ENCODE measurements at regions not wholly inside any gene's neighbourhood (a gene's known extent, or its start where the extent isn't known, plus 50 kb on each side); places are given as distances from the start of the nearest gene placed in this dataset.

DNA sequence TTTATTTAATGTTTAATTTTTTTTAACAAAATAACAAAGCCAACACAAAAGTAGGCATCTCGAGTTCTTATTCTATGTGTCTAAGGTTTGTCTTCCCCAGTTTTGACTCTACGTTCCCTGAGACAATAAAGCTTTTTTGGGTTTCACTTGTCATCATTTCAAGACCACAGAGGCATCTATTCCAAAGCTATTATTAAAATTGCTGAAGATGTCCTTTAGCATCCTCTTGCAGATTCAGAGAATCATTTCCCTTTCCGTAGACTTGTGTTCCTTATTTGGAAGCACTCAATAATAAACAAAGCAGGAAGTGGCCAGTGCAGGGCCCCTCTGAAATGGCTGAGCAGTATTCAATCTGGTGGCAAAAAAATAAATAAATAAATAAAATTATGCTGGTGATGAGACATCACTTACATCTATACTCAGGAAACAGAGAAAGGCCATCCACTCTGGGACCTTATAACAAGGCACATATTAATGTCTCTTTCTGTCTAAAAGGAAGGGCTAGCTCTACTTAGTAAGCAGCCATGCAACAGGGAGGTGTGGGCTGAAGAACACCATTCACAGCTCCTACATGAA lies 362.3 kb downstream of the WDR72 start:
- DNase-seq: no peak

- DNase-seq: no peak
Observed at GRCh38 chr15:53395871-53396270, 363.6 kb downstream of the WDR72 start.

- no peak for DNase-seq
Observed at GRCh38 chr15:53390549-53390948, 368.9 kb downstream of the WDR72 start.

- no peak for DNase-seq
Observed at GRCh38 chr15:53389271-53390037, 370.0 kb downstream of the WDR72 start.

DNA sequence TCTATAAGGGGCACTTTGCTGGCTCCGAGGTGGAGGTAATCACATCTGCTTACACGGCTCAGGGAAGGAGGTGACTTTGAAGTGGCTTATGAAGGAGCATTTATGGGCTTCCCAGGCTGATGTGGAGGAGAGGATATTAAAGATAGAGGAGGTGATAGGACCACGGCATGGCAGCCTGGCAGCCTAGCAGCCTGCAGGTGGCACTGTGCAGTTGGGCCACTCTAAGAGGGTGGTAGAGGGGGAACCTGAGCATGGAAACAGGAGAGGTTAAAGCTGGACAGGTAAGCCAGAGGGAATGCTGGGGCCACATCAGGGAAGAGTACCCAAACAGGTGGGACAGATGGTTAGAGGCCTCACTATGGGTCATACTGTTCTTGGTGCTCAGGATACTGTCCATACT lies 375.0 kb downstream of the WDR72 start:
- no peak for DNase-seq

DNA sequence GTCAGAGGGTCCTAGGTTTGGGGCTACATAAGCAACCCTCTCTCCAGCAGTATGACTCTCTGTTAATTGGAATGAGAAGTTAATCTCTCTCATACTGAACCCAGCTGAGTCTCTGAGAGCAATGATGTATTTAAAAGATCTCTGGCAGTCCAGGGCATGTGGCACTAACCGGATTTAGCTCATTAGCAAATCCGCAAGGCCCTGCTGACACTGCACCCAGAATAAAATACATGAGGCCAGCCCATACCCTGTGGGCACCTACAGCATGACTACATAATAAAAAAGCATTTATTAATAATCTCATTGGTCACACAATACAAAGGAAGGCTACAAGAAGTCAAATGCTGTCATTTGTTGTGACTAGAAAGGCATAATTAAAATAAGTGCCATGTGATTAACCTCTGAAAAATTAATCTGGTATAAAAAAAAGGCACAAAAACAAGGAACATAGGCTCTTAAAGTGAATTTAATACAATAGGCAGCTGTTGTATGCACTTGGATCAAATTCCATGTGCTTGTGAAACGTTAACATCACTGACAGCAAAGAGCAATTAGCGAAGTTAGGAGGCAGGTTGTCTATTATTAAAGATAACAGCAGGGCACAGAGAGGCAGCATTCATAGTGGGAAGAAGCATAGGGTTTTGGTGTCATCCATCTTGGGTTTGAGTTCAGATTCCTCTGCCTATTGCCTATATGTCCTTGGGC lies 381.2 kb downstream of the WDR72 start:
- no peak for DNase-seq

DNA sequence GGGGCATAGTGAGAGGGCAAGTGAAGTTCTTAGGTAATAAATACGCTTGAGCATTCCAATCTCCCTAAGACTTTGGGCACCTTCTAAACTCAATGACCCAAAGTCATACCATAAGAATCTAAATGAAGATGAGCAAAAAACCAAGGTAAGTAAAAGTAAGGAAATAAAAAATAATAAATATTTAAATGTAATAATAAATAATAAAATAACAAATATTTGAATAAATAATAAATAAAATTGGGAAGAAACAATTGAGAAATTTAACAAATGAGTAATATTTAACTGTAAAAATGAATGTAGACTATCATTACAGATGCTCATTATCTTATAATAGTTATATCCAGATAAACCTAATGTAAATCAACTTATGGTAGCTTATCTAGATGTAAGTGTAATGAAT lies 391.7 kb downstream of the WDR72 start:
- no peak for DNase-seq

GRCh38 chr15:53360881-53361280 lies 398.6 kb downstream of the WDR72 start:
- DNase-seq: no peak

- no peak for DNase-seq
Observed at GRCh38 chr15:53359038-53359437, 400.4 kb downstream of the WDR72 start.

- no peak for DNase-seq
Observed at GRCh38 chr15:53354874-53355273, 404.6 kb downstream of the WDR72 start.

DNA sequence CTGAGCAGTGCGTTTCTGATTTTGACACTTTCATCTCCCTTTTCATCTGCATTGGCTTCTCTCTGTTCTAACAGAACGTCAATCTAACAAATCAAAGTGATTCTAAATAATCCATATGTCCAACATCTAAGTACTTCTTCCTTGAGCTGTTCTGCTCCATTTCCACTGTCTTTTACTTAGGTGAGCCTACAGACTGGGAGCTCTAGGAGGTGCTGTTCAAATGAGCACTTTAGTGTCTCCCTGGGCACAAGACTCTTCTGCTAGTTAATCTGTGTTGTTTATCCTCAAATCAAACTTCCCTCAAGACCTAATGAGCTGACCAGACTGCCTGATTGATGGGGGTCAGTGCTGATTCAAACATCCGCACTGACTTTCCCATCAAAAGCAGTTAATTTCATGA lies 408.1 kb downstream of the WDR72 start:
- no peak for DNase-seq

DNA sequence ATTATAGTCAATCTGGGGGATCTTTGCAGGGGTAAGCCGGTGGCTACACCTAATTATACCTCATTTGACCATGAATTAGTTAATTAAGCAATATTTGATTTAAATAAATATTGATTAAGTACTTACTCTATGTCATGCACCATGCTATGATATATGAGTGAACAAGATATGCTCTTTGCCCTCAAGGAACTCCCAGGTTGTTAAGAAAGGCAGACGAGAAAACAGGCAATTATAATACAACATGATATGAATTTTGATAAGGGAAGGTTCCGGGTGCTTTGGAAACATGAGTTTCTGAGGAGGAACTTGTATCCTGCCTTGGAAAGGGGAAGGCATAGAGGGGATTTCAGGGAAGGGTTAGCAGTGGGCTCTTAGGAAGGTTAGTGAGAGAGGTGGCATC lies 412.9 kb downstream of the WDR72 start:
- no peak for DNase-seq

DNA sequence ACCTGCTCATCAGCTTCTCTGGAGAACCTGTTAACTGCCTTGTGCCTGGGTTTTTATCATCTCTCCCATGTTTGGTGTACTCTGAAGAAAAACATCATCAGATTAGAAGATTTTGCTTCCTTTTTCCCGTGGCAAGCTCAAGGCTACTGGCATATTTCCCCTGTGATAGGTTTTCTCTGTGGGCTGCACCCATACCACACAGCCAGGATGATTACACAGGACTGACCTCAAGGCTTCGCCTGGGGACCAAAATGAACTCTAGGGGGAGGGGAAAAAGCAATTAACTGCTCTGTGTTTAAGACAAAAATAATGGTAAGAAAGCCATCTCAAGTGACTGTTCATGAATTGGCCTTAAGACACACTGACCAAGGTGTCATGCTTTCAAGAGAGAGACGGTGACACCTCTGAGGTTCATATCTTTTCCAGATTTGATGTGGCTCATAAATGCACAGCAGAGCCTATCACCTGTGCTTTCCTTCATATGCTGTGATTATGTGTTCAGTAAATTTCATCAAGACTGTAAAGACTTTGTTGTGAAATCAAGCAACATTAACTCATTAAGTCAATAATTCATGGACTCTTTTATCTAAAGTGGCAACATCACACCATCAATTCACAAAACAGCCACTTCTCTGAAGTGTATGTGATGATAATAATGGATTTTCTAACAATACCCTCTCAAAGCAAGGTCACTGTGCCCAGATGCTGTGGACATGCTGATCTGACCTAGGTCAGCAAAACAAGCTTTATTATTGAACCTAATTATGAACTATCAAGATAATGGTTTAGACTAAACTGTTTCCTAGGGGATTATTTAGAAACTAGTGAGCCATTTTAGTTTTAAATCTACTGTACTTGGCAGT lies 427.9 kb downstream of the WDR72 start:
- DNase-seq: no peak

GRCh38 chr15:53328341-53328740 lies 431.1 kb downstream of the WDR72 start:
- no peak for DNase-seq

DNA sequence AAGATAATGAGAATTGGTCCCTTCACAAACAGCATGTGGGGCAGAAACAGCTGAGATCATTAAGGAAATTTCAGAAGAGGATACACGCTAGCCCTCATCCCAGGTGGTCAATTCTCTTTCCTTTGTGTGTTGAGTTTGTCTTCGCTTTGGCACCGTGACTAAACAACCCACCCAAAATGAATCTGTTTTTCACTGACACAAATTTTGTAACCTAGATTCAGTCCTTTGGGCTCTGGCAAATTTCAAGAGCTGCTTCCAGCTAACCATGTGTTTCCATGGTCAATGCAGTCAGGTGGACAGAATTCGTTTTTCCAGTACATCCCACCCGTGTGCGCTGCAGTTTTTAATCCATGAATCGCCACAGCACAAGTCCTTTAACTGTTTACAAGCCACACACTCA lies 435.4 kb downstream of the WDR72 start:
- DNase-seq: no peak

GRCh38 chr15:53323191-53323590 lies 436.3 kb downstream of the WDR72 start:
- DNase-seq: no peak

GRCh38 chr15:53320816-53321215 lies 438.6 kb downstream of the WDR72 start:
- no peak for DNase-seq

DNA sequence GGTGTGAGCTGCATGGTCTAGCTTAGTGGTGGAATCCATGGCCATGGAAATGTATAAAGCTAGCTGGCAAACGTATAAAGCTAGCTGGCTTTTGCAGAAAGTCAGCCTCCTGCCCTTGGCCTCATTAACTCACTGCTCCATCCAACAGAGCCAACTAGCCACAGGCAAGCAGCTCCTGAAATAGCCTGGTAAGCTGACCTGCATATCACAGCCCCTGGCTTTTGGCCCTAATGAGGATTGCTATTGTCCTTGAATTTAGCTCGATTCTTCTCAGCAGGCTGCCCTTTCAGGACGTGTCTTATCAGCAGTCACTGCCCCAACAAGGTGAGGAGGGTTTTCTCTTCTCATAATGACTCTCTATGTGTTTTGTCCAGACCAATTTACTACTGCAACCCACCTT lies 446.8 kb downstream of the WDR72 start:
- no peak for DNase-seq

DNA sequence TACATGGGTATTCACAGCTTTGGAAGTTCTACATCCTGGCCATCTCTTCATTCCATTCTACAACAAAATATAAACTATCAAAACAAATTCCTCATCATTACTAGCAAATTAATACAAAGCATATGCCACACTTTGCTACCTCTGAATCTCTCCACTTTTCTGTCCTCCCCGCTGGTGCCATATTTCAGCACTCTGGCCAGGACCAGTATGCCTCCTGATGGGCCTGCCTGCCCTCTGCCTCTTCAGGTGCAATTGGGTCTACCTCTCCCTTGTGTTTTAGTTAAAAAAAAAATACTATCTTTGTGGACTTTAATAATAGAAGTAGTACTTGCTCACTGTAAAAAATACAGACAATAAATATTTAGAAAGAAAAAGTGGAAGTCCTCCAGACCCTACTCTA lies 448.8 kb downstream of the WDR72 start:
- no peak for DNase-seq

DNA sequence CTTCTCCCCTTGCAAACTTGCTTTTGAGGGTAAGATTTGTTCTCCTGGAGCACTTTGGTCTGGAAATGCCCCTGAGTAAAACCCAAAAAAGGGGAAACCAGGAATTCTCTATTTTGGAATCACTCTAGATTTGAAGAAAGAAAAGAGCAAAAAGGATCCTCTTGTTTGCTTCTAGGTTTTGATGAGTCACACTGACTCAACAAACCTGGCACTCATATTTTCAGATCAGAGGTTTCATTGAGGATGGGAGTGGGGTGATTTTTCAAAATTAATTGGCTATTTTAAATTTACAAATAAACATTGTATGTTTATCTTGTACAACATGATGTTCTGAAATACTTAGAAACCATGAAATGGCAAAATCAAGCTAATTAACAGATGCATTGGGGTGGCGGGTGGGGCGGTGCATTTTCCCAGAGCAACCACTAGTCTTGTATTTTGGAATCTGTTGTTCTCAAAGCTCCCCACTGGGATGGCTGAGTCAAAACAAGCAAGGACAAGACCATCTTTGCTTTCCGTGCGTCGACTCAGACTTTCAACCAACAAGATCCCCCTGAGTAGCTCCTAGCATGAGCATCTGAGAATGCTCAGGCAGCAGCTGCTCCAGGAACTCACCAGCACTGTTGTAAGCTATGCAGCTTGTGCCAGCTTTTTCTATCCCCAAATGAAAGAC lies 451.4 kb downstream of the WDR72 start:
- DNase-seq: no peak

- DNase-seq: no peak
Observed at GRCh38 chr15:53305554-53305953, 453.9 kb downstream of the WDR72 start.

DNA sequence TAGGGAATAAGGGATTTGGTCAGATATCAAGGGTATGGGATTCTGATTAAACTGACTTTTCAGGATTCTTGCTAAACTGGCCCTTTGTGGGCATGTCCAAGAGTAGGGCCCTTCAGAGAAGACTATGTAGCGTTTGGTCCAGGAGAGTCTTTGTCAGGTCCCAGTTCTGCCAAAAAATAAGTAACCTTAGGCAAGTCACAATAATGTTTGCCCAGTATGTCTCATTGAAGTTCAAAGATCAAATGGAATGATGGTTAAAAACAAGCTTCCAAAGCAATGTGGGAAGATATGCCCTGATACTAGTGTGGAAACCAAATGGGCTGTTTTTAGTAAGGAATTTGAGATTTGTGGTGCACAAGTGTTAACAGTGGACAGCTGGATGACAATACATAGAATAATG lies 454.4 kb downstream of the WDR72 start:
- DNase-seq: no peak

- DNase-seq: no peak
Observed at GRCh38 chr15:53297828-53298227, 461.6 kb downstream of the WDR72 start.
